Ovary (tissue), 3 donors: ENCODE measurements at regions not wholly inside any gene's neighbourhood (a gene's known extent, or its start where the extent isn't known, plus 50 kb on each side); places are given as distances from the start of the nearest gene placed in this dataset.

ENCODE experiments used
- EP300 ChIP-seq: sonication (generic); formaldehyde crosslinking; IDR thresholded peaks from one replicate; pipeline ENCODE4 v1.6.1; 2017; ENCODE audit warnings: antibody characterized with exemption
- POLR2A ChIP-seq: fragments of 450-650 bp; IDR thresholded peaks from one replicate; pipeline ENCODE4 v1.6.1; 2017; ENCODE audit warnings: antibody characterized with exemption, mild to moderate bottlenecking, moderate library complexity
- TF ChIP-seq, protein P1 (sequence below), 3 donors: fragments of 450-650 bp in 2 of 3; fragments of 200-600 bp in 1 of 3; IDR thresholded peaks; one replicate each; pipeline versions ENCODE4 v1.5.1 to v1.8.0; 2016 to 2022; ENCODE audit warnings: antibody characterized with exemption in 3 of 3, mild to moderate bottlenecking in 1 of 3
- donor health status: DM: no; HTN: no; CAD: no.

DNA sequence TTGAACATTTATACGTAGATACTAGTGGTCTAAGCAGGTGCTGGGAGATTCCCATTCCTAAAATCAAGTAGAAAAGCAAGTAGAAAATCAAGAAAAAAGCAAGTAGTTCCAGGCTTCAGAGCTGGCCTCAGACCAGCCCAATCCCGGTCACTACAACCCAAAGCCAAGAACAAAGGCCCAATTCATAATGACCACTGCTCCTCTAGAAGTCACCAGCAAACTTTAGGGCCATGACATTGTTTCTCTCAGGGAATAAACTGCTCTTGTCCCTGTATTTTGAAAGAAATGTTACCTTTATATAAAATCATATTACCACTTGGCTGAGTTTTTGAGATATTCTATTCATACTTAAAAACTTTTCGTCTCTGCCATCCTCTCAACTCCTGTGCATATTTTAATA is 106.3 kb upstream of the IL12A start:
- TF ChIP-seq EP300 (no peak), POLR2A (no peak)
- TF ChIP-seq, protein P1, sequence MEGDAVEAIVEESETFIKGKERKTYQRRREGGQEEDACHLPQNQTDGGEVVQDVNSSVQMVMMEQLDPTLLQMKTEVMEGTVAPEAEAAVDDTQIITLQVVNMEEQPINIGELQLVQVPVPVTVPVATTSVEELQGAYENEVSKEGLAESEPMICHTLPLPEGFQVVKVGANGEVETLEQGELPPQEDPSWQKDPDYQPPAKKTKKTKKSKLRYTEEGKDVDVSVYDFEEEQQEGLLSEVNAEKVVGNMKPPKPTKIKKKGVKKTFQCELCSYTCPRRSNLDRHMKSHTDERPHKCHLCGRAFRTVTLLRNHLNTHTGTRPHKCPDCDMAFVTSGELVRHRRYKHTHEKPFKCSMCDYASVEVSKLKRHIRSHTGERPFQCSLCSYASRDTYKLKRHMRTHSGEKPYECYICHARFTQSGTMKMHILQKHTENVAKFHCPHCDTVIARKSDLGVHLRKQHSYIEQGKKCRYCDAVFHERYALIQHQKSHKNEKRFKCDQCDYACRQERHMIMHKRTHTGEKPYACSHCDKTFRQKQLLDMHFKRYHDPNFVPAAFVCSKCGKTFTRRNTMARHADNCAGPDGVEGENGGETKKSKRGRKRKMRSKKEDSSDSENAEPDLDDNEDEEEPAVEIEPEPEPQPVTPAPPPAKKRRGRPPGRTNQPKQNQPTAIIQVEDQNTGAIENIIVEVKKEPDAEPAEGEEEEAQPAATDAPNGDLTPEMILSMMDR (IDR thresholded peaks at IDR 0.05): no peak
